HG03432 (cell line): ENCODE measurements at regions not wholly inside any gene's neighbourhood (a gene's known extent, or its start where the extent isn't known, plus 50 kb on each side); places are given as distances from the start of the nearest gene placed in this dataset.

Source experiments
- ATAC-seq: cut with Tn5 transposase; IDR thresholded peaks from one replicate; pipeline ENCODE4 v1.9.1; 2021; ENCODE audit warnings: mild to moderate bottlenecking, moderate library complexity; ENCODE audit not compliant: unreplicated experiment

DNA sequence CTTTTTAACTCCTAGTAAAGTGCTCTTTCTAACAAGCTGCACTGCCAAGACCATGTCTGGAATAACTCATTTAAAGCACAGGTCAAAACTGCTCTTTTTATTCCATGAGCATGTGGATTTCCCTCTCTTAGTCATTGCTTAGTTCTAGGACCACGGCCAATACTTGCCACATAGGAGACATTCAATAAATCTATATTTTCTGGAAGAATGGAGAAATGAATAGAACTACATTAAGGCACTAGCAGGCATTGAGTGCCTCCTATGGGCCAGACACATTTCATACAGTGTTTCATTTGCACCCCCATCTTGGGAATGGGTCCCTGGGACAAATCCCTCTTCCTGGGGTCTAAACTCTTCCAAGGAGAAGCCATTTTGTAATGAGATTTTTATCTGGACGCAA, 552.8 kb upstream of the CITED2 start:
- ATAC-seq: no peak

DNA sequence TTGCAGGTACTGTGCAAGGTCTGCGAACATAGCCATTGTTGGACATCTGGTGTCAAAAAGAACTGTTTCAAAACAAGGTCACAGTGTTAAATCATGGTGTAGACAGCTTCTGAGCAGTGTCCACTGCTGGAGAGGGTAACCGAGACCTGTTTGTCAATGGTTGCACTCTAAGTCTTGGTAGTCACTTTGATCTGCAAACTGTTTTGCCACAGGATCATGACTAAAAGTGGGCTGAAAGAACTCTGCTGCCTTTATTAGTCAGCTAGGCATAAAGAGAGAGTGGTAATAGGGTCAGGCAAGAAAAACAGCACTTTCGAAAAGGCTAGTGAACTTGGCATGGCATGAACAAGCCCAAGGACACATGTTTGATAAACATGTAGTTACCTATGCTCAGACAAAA, 552.3 kb upstream of the CITED2 start:
- ATAC-seq: no peak

DNA sequence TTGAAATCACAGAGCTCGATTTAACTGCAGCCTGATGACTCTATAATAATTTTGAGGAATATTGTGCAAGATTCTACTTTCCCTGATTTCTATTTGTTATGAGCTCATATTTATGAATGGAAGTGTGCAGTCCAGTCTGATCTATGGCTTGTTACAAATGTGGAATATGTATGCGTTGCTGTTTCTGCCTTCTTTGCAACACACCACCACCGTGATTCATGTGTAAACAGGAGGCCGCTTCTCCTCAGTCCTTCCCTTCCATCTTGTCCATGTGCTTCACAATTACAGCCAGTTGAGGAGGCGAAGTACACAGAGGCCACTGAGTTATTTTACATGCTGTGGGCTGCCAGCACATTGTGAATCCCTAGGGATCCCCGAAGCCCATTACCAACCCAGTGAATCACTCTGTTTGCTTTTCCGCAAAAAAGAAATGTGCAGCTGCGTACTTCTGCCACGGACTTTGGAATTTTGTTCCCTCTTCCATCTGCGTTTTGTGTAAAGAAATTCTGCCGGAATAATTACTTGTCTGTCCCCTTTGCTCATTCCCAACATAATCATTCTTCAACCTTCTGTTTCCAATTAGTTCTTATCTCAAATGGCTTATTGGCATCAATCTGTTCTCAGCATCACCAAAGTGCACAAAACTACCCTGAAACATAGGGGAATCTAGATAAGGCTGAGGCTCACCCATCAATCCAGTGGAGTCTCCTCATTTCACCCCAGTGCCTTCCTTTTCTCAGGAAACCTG, 551.6 kb upstream of the CITED2 start:
- ATAC-seq: no peak

DNA sequence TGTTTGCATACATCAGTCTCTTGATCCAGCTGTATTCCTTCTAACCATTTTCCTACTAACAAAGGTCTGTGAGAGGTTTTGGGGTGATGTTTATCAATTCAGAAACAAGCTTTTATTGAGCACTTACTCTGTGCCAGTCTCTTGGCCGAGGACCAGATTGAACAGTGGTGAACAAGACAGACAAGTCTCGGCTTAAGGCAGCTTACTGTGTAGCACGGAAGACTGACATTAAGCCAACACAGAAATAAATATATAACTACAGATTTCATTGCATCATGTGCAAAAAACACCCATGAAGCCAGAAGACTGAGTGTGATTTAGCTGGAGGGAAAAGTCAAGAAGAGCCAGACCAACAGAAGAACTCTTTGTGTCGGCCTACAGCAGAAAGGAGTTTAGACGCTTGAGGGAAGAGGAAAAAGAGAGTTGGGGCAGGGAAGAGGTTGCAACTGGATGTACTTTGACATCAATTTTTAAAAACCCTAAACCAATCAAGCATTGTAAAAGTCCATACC, 549.6 kb upstream of the CITED2 start:
- ATAC-seq: no peak

DNA sequence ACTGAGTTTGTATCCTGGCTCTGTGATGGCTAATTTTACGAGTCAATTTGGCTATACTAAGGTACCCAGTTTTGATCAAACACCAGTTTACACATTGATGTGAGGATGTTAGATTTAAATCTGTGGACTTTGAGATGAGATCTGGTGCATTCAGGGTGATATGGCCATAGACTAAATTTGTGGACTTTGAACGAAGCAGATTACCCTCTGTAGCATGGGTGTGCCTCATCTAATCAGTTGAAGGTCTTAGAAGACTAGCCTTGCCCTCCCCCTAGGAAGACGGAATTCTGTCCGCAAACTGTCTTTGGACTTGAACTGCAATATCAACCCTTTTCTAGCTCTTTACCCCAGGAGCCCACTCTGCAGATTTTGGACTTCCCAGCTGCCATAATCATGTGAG, 547.8 kb upstream of the CITED2 start:
- no peak for ATAC-seq

DNA sequence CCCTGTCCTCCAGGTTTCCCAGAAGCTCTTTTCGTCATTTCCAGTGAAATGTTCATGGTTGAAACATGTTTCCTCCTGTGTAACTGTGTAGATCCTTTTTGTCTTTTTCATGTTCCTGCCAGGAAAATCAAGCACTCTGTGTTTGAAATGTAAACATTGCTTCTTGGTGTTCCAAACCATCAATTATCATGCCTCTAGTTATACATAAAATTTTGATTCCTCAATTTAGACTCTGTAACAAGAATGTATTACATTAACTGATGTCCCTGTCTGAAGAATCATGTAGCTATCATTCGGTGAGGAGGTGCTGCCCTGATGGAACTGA, 546.3 kb upstream of the CITED2 start:
- no peak for ATAC-seq

DNA sequence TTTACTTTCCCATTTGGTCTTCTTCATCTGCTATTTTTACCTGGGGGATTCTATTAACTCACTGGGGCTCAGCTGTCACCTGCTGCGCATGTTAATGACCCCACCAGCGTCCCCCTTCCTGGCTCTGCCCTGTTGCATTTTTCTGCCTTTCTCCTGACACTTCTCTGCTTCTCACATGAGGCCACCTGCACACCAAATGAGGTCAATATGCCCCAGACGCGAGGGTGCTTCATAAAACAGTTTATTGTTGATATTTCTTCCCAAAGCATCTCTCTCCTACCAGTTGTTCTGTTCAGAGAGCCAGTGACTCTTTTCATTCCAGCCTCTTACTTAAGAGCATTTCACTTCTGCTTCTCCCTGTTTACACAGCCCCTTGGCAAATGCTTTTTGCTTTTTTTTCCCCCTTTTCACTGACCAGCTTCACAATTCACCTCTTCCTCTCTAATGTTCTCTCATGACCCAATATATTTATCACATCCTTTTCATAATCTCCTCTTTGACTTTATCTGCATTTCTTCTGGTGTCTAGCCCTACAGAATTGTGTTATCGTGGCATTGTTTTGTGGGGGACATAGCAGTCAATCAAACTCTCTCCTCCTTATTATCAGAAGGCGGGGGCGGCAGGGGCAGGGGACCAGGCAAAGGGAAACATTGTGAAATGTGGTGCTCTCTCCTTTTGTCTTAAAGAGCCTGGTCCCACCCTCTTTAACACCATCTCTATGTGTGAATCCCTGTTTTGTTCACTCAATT, 545.8 kb upstream of the CITED2 start:
- ATAC-seq: peak; percentile 48

DNA sequence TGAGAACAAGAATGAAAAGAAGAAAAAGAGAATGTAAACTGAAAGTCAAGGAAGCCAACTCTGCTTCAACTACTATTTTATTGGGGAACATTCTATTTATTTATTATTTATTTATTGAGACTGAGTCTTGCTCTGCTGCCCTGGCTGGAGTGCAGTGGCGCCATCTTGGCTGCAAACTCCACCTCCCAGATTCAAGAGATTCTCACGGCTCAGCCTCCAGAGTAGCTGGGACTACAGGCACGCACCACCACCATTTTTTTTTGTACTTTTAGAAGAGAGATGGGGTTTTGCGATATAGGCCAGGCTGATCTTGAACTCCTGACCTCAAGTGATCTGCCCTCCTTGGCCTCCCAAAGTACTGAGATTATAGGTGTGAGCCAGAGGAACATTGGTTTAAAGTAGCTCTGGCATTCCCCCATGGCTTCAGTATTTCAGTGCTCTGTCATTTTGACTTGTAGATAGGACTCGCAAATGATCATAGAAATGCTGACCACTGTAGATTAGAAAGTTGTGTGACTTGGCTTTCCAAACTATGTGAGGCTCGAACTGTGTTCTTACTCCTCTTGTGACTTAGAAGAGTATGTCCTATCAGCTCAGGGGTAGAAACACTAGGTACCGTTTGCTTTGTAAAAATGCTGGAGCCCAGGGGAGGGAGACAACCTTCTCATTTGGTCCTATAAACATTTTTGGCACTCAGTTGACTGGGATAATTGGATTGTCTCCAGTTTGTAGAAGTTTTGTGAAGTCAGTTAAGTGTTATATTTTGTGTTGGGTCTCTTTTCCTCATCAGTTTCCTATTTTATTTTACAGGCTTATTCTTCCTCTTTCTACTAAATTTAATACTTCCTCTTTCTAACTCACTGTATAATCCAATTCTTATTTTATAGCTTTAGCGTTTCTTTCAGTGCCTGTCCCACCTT, 544.9 kb upstream of the CITED2 start:
- ATAC-seq: peak; percentile 42

DNA sequence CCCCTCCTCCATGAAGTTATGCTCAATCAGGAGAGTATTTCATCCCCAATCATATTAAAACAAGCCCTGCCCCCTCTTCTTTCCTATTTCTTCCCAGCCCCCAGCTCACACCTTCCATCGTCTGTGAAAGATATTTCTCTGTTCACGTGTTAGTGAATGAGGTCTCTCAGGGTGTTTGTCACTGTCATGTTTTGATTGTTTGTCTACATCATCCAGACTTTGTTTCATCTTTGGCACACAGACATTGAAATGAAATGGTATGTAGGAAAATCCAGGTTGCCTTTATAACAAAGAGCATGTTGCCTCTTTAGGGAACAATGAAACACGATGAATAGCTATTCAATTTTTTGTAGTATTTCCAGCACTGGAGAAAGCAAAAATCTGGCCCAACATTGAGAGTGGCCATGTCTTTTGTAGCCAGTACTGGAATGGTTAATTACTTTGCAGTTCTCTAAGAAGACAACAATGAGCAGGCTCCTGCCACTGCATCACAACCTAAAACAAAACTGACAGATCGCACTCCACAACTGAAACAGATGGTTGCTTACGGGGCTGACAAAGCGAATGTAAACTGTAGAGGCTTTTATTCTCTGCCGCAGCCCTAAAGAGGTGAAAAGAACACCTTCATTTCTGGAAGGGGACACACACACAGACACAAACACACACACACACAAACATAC, 543.6 kb upstream of the CITED2 start:
- no peak for ATAC-seq

DNA sequence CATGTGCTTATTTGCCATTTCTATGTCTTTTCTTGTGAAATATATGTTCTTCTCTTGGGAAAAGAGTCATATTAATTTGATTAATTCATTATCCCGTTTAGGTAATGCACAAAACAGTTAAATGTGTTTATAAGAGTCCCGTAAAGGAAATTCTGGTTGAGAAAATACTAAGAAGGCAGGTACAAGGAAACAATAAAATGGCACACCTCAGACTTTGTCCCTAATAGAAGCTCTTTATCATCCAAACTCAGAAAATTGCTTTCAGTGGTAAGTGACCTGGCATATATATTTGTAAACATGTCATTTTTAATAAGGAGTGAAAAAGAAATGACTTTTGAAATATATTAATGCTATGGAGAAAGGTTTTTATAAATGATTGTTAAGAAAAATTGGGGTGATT, 540.5 kb upstream of the CITED2 start:
- ATAC-seq: no peak

DNA sequence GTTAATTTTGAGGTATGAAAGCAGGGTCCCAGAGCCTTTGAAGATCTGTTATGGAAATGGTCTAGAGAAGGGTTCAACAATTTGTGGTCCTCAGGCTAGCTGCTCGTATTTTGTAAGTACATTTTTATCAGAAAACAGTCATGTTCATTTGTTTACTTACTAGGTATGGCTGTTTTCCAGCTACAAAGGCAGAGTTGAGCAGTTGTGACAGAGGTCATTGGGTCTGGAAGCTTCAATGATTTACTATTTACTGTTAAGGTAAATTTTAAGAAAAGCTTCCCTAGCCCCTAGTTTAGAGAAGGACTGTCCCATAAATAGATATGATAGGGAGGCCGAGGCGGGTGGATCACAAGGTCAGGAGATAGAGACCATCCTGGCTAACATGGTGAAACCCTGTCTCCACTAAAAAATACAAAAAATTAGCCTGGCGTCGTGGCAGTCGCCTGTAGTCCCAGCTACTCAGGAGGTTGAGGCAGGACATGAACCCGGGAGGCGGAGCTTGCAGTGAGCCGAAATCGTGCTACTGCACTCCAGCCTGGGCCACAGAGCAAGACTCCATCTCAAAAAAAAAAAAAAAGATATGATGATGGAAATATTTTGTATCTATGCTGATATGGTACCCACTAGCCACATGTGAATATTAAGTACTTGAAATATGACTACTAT, 538.4 kb upstream of the CITED2 start:
- ATAC-seq: no peak

DNA sequence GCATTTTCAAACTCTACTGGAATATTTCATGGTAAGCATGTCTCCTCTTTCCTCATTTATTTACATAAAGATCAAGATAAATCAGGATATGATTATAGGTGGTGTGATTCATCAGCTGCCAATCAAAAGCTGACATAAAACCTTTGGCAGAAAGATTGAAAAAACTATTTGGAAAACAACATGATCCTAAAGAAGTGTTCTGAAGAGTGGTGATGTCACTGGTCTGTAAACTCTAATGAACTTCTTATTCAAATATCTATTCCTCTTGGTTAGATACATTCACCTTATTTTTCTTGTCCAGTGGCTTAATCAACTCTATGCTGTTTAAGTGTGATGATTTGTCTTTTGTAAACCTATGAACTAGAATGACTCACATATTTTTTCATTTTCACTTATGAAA, 535.5 kb upstream of the CITED2 start:
- no peak for ATAC-seq

DNA sequence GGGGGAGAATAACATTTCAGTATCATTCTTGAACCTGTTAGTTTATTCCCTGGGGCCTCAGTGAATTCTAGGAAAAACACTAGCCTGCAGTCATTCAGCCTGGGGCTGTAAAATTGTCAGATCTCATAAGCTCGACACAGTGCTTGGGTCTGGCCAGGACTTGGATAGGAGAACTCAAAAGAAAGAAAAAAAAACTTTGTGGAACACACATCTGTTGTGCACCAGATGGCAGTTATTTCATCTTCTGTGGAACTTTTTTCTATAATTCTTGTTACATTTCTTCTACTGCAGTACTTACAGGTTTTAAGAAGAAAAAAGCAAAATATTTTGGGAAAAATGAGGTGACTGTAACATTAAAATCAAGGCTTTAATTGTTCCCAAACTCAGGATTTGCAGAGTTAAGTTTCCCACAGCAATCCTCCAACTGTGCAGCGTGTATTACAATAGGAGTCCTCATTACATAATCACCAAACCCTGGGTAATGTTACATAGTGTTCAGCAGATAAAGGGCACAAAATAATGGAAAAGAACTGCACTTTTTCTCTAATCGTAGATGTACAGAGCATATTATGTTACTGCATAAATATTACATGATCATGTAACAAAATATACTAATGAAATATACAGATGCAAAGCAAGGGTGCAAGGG, 531.1 kb upstream of the CITED2 start:
- no peak for ATAC-seq

DNA sequence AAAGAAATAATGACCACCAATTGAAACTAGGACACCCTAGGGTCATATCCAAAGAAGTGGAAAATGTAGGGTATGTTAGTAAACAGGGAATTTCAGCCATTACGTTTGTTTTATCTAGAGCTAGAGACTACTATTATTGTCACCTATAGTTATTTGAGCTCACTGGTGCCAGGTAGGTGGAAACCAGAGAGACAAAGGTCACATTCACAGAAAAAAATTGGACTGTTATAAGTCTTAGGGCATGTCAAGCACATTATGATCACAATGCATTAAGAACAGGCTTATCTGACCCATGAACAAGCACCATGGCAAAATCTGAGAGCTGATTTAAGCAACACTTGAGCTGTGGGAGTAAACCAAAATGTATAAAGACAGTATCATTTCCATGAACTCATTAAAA, 530.1 kb upstream of the CITED2 start:
- no peak for ATAC-seq

DNA sequence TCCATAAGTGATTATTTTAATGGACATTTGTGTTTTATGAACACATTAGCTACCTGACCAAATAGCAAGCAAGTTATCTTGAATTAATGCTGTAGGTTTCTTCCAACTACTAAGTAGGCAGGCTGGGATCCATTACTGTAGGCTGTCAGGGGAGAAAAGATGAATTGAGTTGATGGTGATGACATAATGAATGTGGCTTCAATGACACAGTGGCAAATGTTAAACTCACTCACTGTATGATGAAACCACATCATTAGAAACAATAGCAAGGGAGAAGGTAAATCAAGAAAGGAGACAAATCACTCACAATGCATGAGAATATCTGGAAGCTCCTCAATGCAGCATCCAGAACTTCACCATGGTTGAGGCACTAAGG, 529.7 kb upstream of the CITED2 start:
- ATAC-seq: peak; percentile 26

DNA sequence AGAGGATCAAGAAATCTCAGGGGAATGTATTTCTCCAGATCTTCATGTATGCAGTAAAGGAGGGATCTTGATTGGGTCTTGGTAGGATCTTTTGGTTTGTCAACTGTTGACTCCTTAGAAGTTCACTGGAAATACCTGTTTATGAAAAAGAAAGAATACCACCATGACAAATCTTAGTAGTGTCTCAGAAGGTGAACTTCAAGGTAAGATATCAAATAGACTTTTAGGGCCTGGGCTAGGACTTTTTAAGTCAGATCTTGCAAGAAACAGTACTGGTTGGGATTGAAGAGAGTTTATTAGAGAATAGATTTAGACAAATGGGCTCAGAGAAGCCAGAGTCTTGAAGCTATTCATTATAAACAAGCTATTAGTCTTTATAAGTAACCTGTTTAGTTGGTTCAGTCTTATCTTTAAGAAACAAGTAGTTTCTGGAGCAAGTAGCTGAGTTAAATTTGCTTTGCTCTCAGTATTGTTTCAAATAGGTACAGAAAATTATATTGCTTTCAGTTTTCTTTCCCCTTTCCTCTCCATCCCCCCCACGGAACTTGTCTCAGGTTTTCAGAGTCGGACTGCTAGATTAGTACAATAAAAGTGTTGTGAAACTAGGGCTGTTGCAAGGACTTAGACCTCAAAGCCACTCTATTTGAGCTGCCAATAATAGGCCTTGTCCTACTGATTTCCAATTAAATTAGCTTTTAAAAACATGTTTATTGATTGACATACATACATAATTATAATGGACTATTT, 529.1 kb upstream of the CITED2 start:
- peak; percentile 97 for ATAC-seq

DNA sequence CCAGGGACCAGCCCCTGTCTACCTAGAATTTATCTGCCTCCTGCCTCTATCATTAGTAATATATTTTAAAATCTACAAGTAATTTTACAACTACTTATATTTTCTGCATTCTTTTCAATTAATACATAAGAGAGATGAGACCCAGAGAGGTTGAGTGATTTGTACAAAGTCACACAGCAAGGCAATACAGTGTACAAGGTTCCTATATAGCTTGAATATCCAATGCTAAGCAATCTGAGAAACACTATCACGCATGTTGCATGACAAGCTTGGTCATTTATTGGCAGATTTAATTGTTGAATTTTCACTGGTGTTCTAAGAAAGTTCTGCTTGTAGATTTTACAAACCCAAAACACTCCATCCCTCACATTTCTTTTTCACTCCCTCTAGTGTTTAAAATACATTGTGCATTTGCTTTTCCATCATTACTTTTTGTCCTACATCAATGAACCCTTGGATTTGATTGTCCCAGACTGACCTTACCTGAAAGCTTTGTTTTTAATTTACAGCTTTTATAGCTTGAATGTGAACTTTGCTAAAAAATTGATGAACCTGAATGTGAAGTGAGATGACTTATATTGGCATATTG, 520.9 kb upstream of the CITED2 start:
- no peak for ATAC-seq

DNA sequence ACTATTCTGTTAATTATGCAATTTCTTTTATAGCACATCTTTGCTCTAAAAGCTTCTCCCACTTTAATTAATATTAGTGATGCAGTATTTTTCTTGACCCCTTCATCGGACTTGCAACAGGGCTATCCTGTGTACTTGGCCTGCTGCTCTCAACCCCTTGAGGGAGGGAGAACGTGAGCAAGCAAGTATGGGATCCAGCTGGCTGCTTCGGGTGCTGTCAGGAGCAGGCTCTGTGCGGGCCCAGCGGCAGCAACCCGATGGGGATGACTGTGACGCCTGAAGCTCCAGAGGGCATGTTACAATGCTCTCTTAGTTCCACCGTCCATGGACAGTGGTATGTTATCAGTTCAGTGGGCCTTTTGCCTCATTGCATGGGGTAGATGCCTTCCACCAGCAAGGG, 519.8 kb upstream of the CITED2 start:
- no peak for ATAC-seq

DNA sequence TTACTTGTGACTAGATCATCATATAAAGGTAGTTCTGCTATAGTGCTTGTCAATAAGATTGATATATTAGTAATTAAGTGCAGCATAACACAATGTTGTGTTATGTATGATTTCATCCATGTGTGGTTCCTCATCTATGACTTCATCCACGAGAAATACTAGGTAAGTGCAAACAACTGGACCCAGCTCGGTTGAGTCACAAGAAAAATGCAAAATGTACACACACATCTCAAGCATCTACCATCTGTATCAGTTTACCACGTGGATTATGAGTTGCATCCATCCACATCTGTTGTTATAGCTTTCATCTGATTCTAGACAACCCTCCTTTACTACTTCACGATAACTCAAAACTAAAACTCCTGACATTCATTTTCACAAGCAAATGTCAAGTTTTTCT, 517.0 kb upstream of the CITED2 start:
- no peak for ATAC-seq
